ENCODE measurements at regions not wholly inside any gene's neighbourhood (a gene's known extent, or its start where the extent isn't known, plus 50 kb on each side); places are given as distances from the start of the nearest gene placed in this dataset.

- H3K4me1 ChIP-seq (ENCODE audit: insufficient read depth, low read length): no peaks in the 10 kb centered on the region
- H3K79me1 ChIP-seq (ENCODE audit: insufficient read depth, low read depth, low read length, poor library complexity, severe bottlenecking): no peaks in the 10 kb centered on the region
- no peak overlapping the region for H4K8ac ChIP-seq (replicated peaks; ENCODE audit: insufficient read length, low read depth, low read length)
- no peak overlapping the region for H3K14ac ChIP-seq (ENCODE audit: insufficient read depth, low read length)
- no peaks in the 10 kb centered on the region for H3K27me3 ChIP-seq (ENCODE audit: insufficient read depth, low read length)
- no peak overlapping the region for H2AFZ ChIP-seq (ENCODE audit: low read length)
- H3K4me3 Mint-ChIP-seq: no peak overlapping the region
- WGBS (ENCODE audit: extremely low coverage, insufficient read length, low lambda C conversion rate): no CpG with 5 or more reads among the region's 1 CpG
- H3K23me2 ChIP-seq (ENCODE audit: insufficient read length, low read depth, low read length, poor library complexity, severe bottlenecking): no peaks in the 10 kb centered on the region
- peaks cover 10 to 12% of the 10 kb centered on the region in 2 experiments for H3K9me3 Mint-ChIP-seq
- peaks cover 9 to 10% (median 9%) of the 10 kb centered on the region in 3 experiments; a peak in 5 of 7 replicates for H3K36me3 Mint-ChIP-seq (ENCODE audit: insufficient read depth in 1 of 3, low read depth in 3 of 3)
- H3K9me3 ChIP-seq (ENCODE audit: control insufficient read depth, low read depth, low read length): no peaks in the 10 kb centered on the region
- H3K27ac ChIP-seq (ENCODE audit: insufficient read length, low read depth, low read length): no peak overlapping the region
- no peak overlapping the region for H4K5ac ChIP-seq (ENCODE audit: insufficient read length, low read depth, low read length)
- H2BK5ac ChIP-seq (ENCODE audit: insufficient read length, low read length): no peak overlapping the region
- H3K18ac ChIP-seq (ENCODE audit: insufficient read length, low read depth, low read length): no peak overlapping the region
- no peak for TF ChIP-seq CTCF (conservative IDR thresholded peaks at IDR 0.05)
- no peaks in the 10 kb centered on the region for H3K4me1 Mint-ChIP-seq
- H2BK20ac ChIP-seq (ENCODE audit: low read depth, low read length, poor library complexity, severe bottlenecking): no peak overlapping the region
- H3K9ac ChIP-seq (ENCODE audit: extremely low read depth, insufficient read length, low read length): no peak overlapping the region
- DNase-seq: no peak
- H3K27ac Mint-ChIP-seq: no peak overlapping the region
- H3K27me3 Mint-ChIP-seq (ENCODE audit: low read depth): no peaks in the 10 kb centered on the region; the same call in 1 of the 2 replicates
- no peak overlapping the region for H3K56ac ChIP-seq (ENCODE audit: insufficient read length, low read depth, low read length)
- H2BK12ac ChIP-seq (ENCODE audit: insufficient read length, low read depth, low read length): no peak overlapping the region
- H3K4ac ChIP-seq (ENCODE audit: low read depth, low read length): no peak overlapping the region
- H3K23ac ChIP-seq (ENCODE audit: insufficient read length, low read depth, low read length): no peak overlapping the region
- no peak overlapping the region for H3T11ph ChIP-seq (ENCODE audit: low read length)
- no peaks in the 10 kb centered on the region for H3K79me2 ChIP-seq (ENCODE audit: insufficient read depth, low read length)
- H2BK120ac ChIP-seq (ENCODE audit: low read depth, low read length, poor library complexity, severe bottlenecking): no peak overlapping the region
- no peaks in the 10 kb centered on the region for H4K20me1 ChIP-seq (ENCODE audit: control insufficient read depth, insufficient read depth, insufficient read length)
- H3K4me2 ChIP-seq (ENCODE audit: insufficient read depth, insufficient read length, low read length): no peak overlapping the region
- no peak overlapping the region for H2BK15ac ChIP-seq (ENCODE audit: low read depth, low read length)
- no peak overlapping the region for H2AK5ac ChIP-seq (ENCODE audit: insufficient read length, low read length)
- H4K91ac ChIP-seq (ENCODE audit: insufficient read length, low read depth, low read length): no peak overlapping the region
These were observed 350.2 kb downstream of the ZNF326 start for GRCh38 chr1:90344963-90345730.
